ENCODE measurements at regions not wholly inside any gene's neighbourhood (a gene's known extent, or its start where the extent isn't known, plus 50 kb on each side); places are given as distances from the start of the nearest gene placed in this dataset.

DNA sequence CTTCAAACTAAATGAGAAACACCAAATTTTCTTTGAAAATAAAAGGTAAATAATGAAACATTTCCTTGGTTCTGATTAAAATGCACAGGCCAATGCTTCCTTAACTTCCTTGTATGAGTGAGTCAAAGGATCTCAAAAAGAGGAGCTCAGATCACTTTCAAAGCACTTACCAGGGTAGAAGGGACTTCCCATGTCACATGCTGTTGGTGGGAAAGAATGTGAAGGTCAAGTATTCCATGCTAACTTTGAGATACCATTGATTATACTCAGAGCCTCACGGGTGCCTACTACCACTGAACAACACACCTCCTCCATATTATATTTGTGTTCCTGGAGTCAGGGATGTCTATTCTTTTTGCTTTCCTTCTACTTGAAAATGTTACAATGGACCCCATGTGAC lies 233.5 kb upstream of the KIAA1217 start:
- Histone ChIP-seq H3K4me2 (ENCODE audit: low read length) (no peak overlapping the region), H3K79me1 (ENCODE audit: low read length) (no peaks in the 10 kb centered on the region), H3K4ac (ENCODE audit: low read depth, low read length) (no peak overlapping the region), H4K91ac (ENCODE audit: low read depth, low read length) (no peak overlapping the region), H3K4me3 (ENCODE audit: low read depth, low read length) (no peak overlapping the region), H4K8ac (ENCODE audit: low read depth, low read length) (no peak overlapping the region), H3K18ac (ENCODE audit: low read length) (no peak overlapping the region), H2BK12ac (ENCODE audit: low read length) (no peak overlapping the region), H3K9ac (ENCODE audit: low read length) (no peak overlapping the region), H2AK5ac (ENCODE audit: low read length) (no peak overlapping the region), H2BK120ac (ENCODE audit: insufficient read depth, low read length, poor library complexity) (no peak overlapping the region), H3K79me2 (ENCODE audit: control insufficient read depth, insufficient read depth, low read length, poor library complexity) (no peaks in the 10 kb centered on the region), H3K27me3 (ENCODE audit: insufficient read depth, low read length) (no peaks in the 10 kb centered on the region), H3K23ac (ENCODE audit: low read length) (no peak overlapping the region), H3K9me3 (ENCODE audit: insufficient read depth, low read depth, low read length) (no peaks in the 10 kb centered on the region), H3K4me1 (ENCODE audit: control insufficient read depth in 1 of 2, insufficient read depth in 2 of 2, low read length in 2 of 2) (no peaks in the 10 kb centered on the region), H3K36me3 (ENCODE audit: control insufficient read depth in 1 of 2, insufficient read depth in 2 of 2, low read length in 2 of 2) (no peaks in the 10 kb centered on the region), H4K12ac (ENCODE audit: low read depth, low read length) (no peak overlapping the region), H3K27ac (ENCODE audit: low read depth, low read length) (no peak overlapping the region), H2AFZ (ENCODE audit: insufficient read depth, low read length, poor library complexity) (no peak overlapping the region), H3K14ac (ENCODE audit: low read length) (no peak overlapping the region), H2BK5ac (ENCODE audit: low read depth, low read length, poor library complexity) (no peak overlapping the region)
- DNase-seq = no peak
- WGBS (ENCODE audit: extremely low coverage, insufficient coverage, insufficient read length) = no CpG with 5 or more reads among the region's 1 CpG

- no CpG with 5 or more reads among the region's 1 CpG for WGBS (ENCODE audit: extremely low coverage, insufficient coverage, insufficient read length)
Observed at GRCh38 chr10:23976275-23976674, 232.7 kb upstream of the KIAA1217 start.

GRCh38 chr10:23978317-23978716 lies 230.6 kb upstream of the KIAA1217 start:
- H2AK5ac ChIP-seq (ENCODE audit: low read length) = no peak overlapping the region
- H3K4me3 ChIP-seq (ENCODE audit: low read depth, low read length) = no peak overlapping the region
- H3K9me3 ChIP-seq (ENCODE audit: insufficient read depth, low read depth, low read length) = no peaks in the 10 kb centered on the region
- no peak overlapping the region for H3K18ac ChIP-seq (ENCODE audit: low read length)
- no peak for DNase-seq
- no CpG with 5 or more reads among the region's 1 CpG for WGBS (ENCODE audit: extremely low coverage, insufficient coverage, insufficient read length)
- no peaks in the 10 kb centered on the region for H3K27me3 ChIP-seq (ENCODE audit: insufficient read depth, low read length)
- no peaks in the 10 kb centered on the region for H3K79me1 ChIP-seq (ENCODE audit: low read length)
- no peak overlapping the region for H3K14ac ChIP-seq (ENCODE audit: low read length)
- no peak overlapping the region for H4K91ac ChIP-seq (ENCODE audit: low read depth, low read length)
- no peak overlapping the region for H4K12ac ChIP-seq (ENCODE audit: low read depth, low read length)
- H3K79me2 ChIP-seq (ENCODE audit: control insufficient read depth, insufficient read depth, low read length, poor library complexity) = no peaks in the 10 kb centered on the region
- H3K4me2 ChIP-seq (ENCODE audit: low read length) = no peak overlapping the region
- H3K27ac ChIP-seq (ENCODE audit: low read depth, low read length) = no peak overlapping the region
- no peak overlapping the region for H2BK12ac ChIP-seq (ENCODE audit: low read length)
- no peak overlapping the region for H2AFZ ChIP-seq (ENCODE audit: insufficient read depth, low read length, poor library complexity)
- H2BK5ac ChIP-seq (ENCODE audit: low read depth, low read length, poor library complexity) = no peak overlapping the region
- H3K4me1 ChIP-seq (ENCODE audit: control insufficient read depth in 1 of 2, insufficient read depth in 2 of 2, low read length in 2 of 2) = no peaks in the 10 kb centered on the region
- H4K8ac ChIP-seq (ENCODE audit: low read depth, low read length) = no peak overlapping the region
- H3K9ac ChIP-seq (ENCODE audit: low read length) = no peak overlapping the region
- H3K23ac ChIP-seq (ENCODE audit: low read length) = no peak overlapping the region
- no peak overlapping the region for H3K4ac ChIP-seq (ENCODE audit: low read depth, low read length)
- no peak overlapping the region for H2BK120ac ChIP-seq (ENCODE audit: insufficient read depth, low read length, poor library complexity)
- no peaks in the 10 kb centered on the region for H3K36me3 ChIP-seq (ENCODE audit: control insufficient read depth in 1 of 2, insufficient read depth in 2 of 2, low read length in 2 of 2)

More at GRCh38 chr10:23976275-23976674, 232.7 kb upstream of the KIAA1217 start:
- no peak overlapping the region for H4K8ac ChIP-seq (ENCODE audit: low read depth, low read length)
- H3K27me3 ChIP-seq (ENCODE audit: insufficient read depth, low read length) = no peaks in the 10 kb centered on the region
- no peaks in the 10 kb centered on the region for H3K79me2 ChIP-seq (ENCODE audit: control insufficient read depth, insufficient read depth, low read length, poor library complexity)
- H3K14ac ChIP-seq (ENCODE audit: low read length) = no peak overlapping the region
- H3K18ac ChIP-seq (ENCODE audit: low read length) = no peak overlapping the region
- H3K4me3 ChIP-seq (ENCODE audit: low read depth, low read length) = no peak overlapping the region
- H3K4ac ChIP-seq (ENCODE audit: low read depth, low read length) = no peak overlapping the region
- H4K91ac ChIP-seq (ENCODE audit: low read depth, low read length) = no peak overlapping the region
- no peak overlapping the region for H3K27ac ChIP-seq (ENCODE audit: low read depth, low read length)
- H2BK5ac ChIP-seq (ENCODE audit: low read depth, low read length, poor library complexity) = no peak overlapping the region
- no peak overlapping the region for H2BK120ac ChIP-seq (ENCODE audit: insufficient read depth, low read length, poor library complexity)
- H3K36me3 ChIP-seq (ENCODE audit: control insufficient read depth in 1 of 2, insufficient read depth in 2 of 2, low read length in 2 of 2) = no peaks in the 10 kb centered on the region
- no peak overlapping the region for H3K9ac ChIP-seq (ENCODE audit: low read length)
- H2BK12ac ChIP-seq (ENCODE audit: low read length) = no peak overlapping the region
- no peak overlapping the region for H3K4me2 ChIP-seq (ENCODE audit: low read length)
- no peaks in the 10 kb centered on the region for H3K79me1 ChIP-seq (ENCODE audit: low read length)
- H4K12ac ChIP-seq (ENCODE audit: low read depth, low read length) = no peak overlapping the region
- H2AFZ ChIP-seq (ENCODE audit: insufficient read depth, low read length, poor library complexity) = no peak overlapping the region
- no peaks in the 10 kb centered on the region for H3K4me1 ChIP-seq (ENCODE audit: control insufficient read depth in 1 of 2, insufficient read depth in 2 of 2, low read length in 2 of 2)
- no peak overlapping the region for H2AK5ac ChIP-seq (ENCODE audit: low read length)
- no peak for DNase-seq
- H3K23ac ChIP-seq (ENCODE audit: low read length) = no peak overlapping the region
- H3K9me3 ChIP-seq (ENCODE audit: insufficient read depth, low read depth, low read length) = no peaks in the 10 kb centered on the region

DNA sequence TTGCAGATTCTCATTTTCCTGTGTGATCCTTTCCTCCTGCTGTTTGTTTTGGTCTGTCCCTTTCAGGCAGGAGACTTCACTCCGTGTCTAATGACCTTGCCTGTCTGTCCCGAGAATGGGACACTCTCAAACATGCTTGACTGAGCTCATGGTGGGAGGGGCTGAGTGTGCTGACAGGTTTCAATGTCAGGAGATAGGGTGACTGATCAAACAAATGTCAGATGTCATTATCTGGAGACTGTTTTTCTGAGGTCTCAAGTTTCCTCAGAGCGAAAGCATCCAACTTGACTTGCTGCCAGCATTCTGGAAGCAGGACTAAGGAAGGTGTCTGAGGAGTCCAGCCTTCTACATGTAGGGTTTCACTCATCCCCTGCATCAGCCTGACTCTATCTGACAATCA lies 228.8 kb upstream of the KIAA1217 start:
- no CpG with 5 or more reads among the region's 3 CpGs for WGBS (ENCODE audit: extremely low coverage, insufficient coverage, insufficient read length)
- Histone ChIP-seq H3K23ac (ENCODE audit: low read length) (no peak overlapping the region), H3K4ac (ENCODE audit: low read depth, low read length) (no peak overlapping the region), H4K12ac (ENCODE audit: low read depth, low read length) (no peak overlapping the region), H4K8ac (ENCODE audit: low read depth, low read length) (no peak overlapping the region), H3K4me2 (ENCODE audit: low read length) (no peak overlapping the region), H3K9me3 (ENCODE audit: insufficient read depth, low read depth, low read length) (no peaks in the 10 kb centered on the region), H3K18ac (ENCODE audit: low read length) (no peak overlapping the region), H3K79me2 (ENCODE audit: control insufficient read depth, insufficient read depth, low read length, poor library complexity) (no peaks in the 10 kb centered on the region), H3K79me1 (ENCODE audit: low read length) (no peaks in the 10 kb centered on the region), H3K14ac (ENCODE audit: low read length) (no peak overlapping the region), H2AFZ (ENCODE audit: insufficient read depth, low read length, poor library complexity) (no peak overlapping the region), H3K4me3 (ENCODE audit: low read depth, low read length) (no peak overlapping the region), H2BK5ac (ENCODE audit: low read depth, low read length, poor library complexity) (no peak overlapping the region), H3K4me1 (ENCODE audit: control insufficient read depth in 1 of 2, insufficient read depth in 2 of 2, low read length in 2 of 2) (no peaks in the 10 kb centered on the region), H3K36me3 (ENCODE audit: control insufficient read depth in 1 of 2, insufficient read depth in 2 of 2, low read length in 2 of 2) (no peaks in the 10 kb centered on the region), H4K91ac (ENCODE audit: low read depth, low read length) (no peak overlapping the region), H3K27me3 (ENCODE audit: insufficient read depth, low read length) (no peaks in the 10 kb centered on the region), H3K27ac (ENCODE audit: low read depth, low read length) (no peak overlapping the region), H3K9ac (ENCODE audit: low read length) (no peak overlapping the region), H2AK5ac (ENCODE audit: low read length) (no peak overlapping the region), H2BK12ac (ENCODE audit: low read length) (no peak overlapping the region), H2BK120ac (ENCODE audit: insufficient read depth, low read length, poor library complexity) (no peak overlapping the region)
- no peak for DNase-seq

All from trophoblast cell (in vitro differentiated cells and primary cell).